Liver (tissue), 3 donors: ENCODE measurements at regions not wholly inside any gene's neighbourhood (a gene's known extent, or its start where the extent isn't known, plus 50 kb on each side); places are given as distances from the start of the nearest gene placed in this dataset.

Source experiments
- ATF3 ChIP-seq: IDR thresholded peaks from 2 replicates; pipeline ENCODE4 v1.6.1; 2016; ENCODE audit warnings: antibody characterized with exemption
- CTCF ChIP-seq: fragments of 150-350 bp; IDR thresholded peaks from 2 replicates; pipeline ENCODE4 v1.5.1; 2017; ENCODE audit warnings: improper control_type of control experiment, low read depth, low read length; ENCODE audit not compliant: missing input control
- EGR1 ChIP-seq, 2 donors: IDR thresholded peaks; 2 replicates each; pipeline ENCODE4 v1.6.1; 2016 to 2018; ENCODE audit warnings: antibody characterized with exemption in 2 of 2, low read depth in 2 of 2
- FOXA1 ChIP-seq: IDR thresholded peaks from 2 replicates; pipeline ENCODE4 v1.6.1; 2016; ENCODE audit warnings: antibody characterized with exemption
- YY1 ChIP-seq: IDR thresholded peaks from 2 replicates; pipeline ENCODE4 v1.6.1; 2016; ENCODE audit warnings: antibody characterized with exemption, mild to moderate bottlenecking
- donor health status: healthy.
- donor health status: healthy.

- TF ChIP-seq EGR1 (IDR thresholded peaks at IDR 0.05; ENCODE audit: low read depth in 2 of 2) (no peak), ATF3 (no peak), CTCF (no peak), FOXA1 (no peak), YY1 (no peak)
These were observed 658.6 kb downstream of the CCSER2 start for GRCh38 chr10:84987039-84987438.
